ENCODE measurements at regions not wholly inside any gene's neighbourhood (a gene's known extent, or its start where the extent isn't known, plus 50 kb on each side); places are given as distances from the start of the nearest gene placed in this dataset.

- Histone ChIP-seq H3K27me3 (ENCODE audit: low read length) (0 out of 2 replicates have a peak, but pooled peaks cover 2% of the 10 kb centered on the region), H3K9ac (ENCODE audit: low read length) (no peak overlapping the region), H3K36me3 (ENCODE audit: insufficient read depth, low read length) (no peaks in the 10 kb centered on the region), H3K4me3 (ENCODE audit: low read length) (no peak overlapping the region), H4K20me1 (ENCODE audit: insufficient read depth, low read depth, low read length) (no peaks in the 10 kb centered on the region), H3K9me2 (replicated peaks; ENCODE audit: insufficient read depth, low read length) (no peaks in the 10 kb centered on the region), H2AFZ (ENCODE audit: low read length) (no peak overlapping the region), H3K79me2 (ENCODE audit: low read length) (no peaks in the 10 kb centered on the region), H3K27ac (ENCODE audit: low read length) (no peak overlapping the region), H3K4me1 (ENCODE audit: low read length) (no peaks in the 10 kb centered on the region), H3K9me3 (ENCODE audit: low read length) (no peaks in the 10 kb centered on the region), H3K4me2 (ENCODE audit: low read depth, low read length, poor library complexity, severe bottlenecking) (no peak overlapping the region)
- no peak for DNase-seq
Observed at GRCh38 chr17:45663772-45664171, 120.3 kb upstream of the CRHR1 start.

GRCh38 chr17:45664921-45665320, 119.2 kb upstream of the CRHR1 start:
- no peaks in the 10 kb centered on the region for H3K79me2 ChIP-seq (ENCODE audit: low read length)
- no peak overlapping the region for H3K4me2 ChIP-seq (ENCODE audit: low read depth, low read length, poor library complexity, severe bottlenecking)
- H3K4me3 ChIP-seq (ENCODE audit: low read length) = no peak overlapping the region
- DNase-seq = no peak
- H3K27me3 ChIP-seq (ENCODE audit: low read length) = 0 out of 2 replicates have a peak, but pooled peaks cover 2% of the 10 kb centered on the region
- no peaks in the 10 kb centered on the region for H3K36me3 ChIP-seq (ENCODE audit: insufficient read depth, low read length)
- H4K20me1 ChIP-seq (ENCODE audit: insufficient read depth, low read depth, low read length) = no peaks in the 10 kb centered on the region
- no peak overlapping the region for H3K27ac ChIP-seq (ENCODE audit: low read length)
- no peak overlapping the region for H2AFZ ChIP-seq (ENCODE audit: low read length)
- H3K9me2 ChIP-seq (replicated peaks; ENCODE audit: insufficient read depth, low read length) = no peaks in the 10 kb centered on the region
- H3K9me3 ChIP-seq (ENCODE audit: low read length) = no peaks in the 10 kb centered on the region
- no peak overlapping the region for H3K9ac ChIP-seq (ENCODE audit: low read length)
- H3K4me1 ChIP-seq (ENCODE audit: low read length) = no peaks in the 10 kb centered on the region

GRCh38 chr17:45666046-45666600, 118.0 kb upstream of the CRHR1 start:
- no peak overlapping the region for H3K27ac ChIP-seq (ENCODE audit: low read length)
- no peaks in the 10 kb centered on the region for H3K4me1 ChIP-seq (ENCODE audit: low read length)
- DNase-seq = no peak
- no peaks in the 10 kb centered on the region for H3K36me3 ChIP-seq (ENCODE audit: insufficient read depth, low read length)
- no peak overlapping the region for H3K4me2 ChIP-seq (ENCODE audit: low read depth, low read length, poor library complexity, severe bottlenecking)
- H2AFZ ChIP-seq (ENCODE audit: low read length) = no peak overlapping the region
- H3K4me3 ChIP-seq (ENCODE audit: low read length) = no peak overlapping the region
- H4K20me1 ChIP-seq (ENCODE audit: insufficient read depth, low read depth, low read length) = no peaks in the 10 kb centered on the region
- no peak overlapping the region for H3K9ac ChIP-seq (ENCODE audit: low read length)
- H3K79me2 ChIP-seq (ENCODE audit: low read length) = no peaks in the 10 kb centered on the region
- no peaks in the 10 kb centered on the region for H3K9me3 ChIP-seq (ENCODE audit: low read length)
- 0 out of 2 replicates have a peak, but pooled peaks cover 2% of the 10 kb centered on the region for H3K27me3 ChIP-seq (ENCODE audit: low read length)
- no peaks in the 10 kb centered on the region for H3K9me2 ChIP-seq (replicated peaks; ENCODE audit: insufficient read depth, low read length)

GRCh38 chr17:45666641-45667040, 117.5 kb upstream of the CRHR1 start:
- Histone ChIP-seq H3K9me2 (replicated peaks; ENCODE audit: insufficient read depth, low read length) (no peaks in the 10 kb centered on the region), H3K27me3 (ENCODE audit: low read length) (0 out of 2 replicates have a peak, but pooled peaks cover 2% of the 10 kb centered on the region), H3K36me3 (ENCODE audit: insufficient read depth, low read length) (no peaks in the 10 kb centered on the region), H3K4me3 (ENCODE audit: low read length) (no peak overlapping the region), H3K79me2 (ENCODE audit: low read length) (no peaks in the 10 kb centered on the region), H4K20me1 (ENCODE audit: insufficient read depth, low read depth, low read length) (no peaks in the 10 kb centered on the region), H2AFZ (ENCODE audit: low read length) (no peak overlapping the region), H3K9me3 (ENCODE audit: low read length) (no peaks in the 10 kb centered on the region), H3K4me1 (ENCODE audit: low read length) (no peaks in the 10 kb centered on the region), H3K4me2 (ENCODE audit: low read depth, low read length, poor library complexity, severe bottlenecking) (no peak overlapping the region), H3K27ac (ENCODE audit: low read length) (no peak overlapping the region), H3K9ac (ENCODE audit: low read length) (no peak overlapping the region)
- DNase-seq = no peak

- H3K4me1 ChIP-seq (ENCODE audit: low read length) = no peaks in the 10 kb centered on the region
Observed at GRCh38 chr17:45667591-45668171, 116.4 kb upstream of the CRHR1 start.

GRCh38 chr17:45668316-45668715, 115.8 kb upstream of the CRHR1 start:
- Histone ChIP-seq H3K9me3 (ENCODE audit: low read length) (no peaks in the 10 kb centered on the region), H3K36me3 (ENCODE audit: insufficient read depth, low read length) (no peaks in the 10 kb centered on the region), H3K9ac (ENCODE audit: low read length) (no peak overlapping the region), H2AFZ (ENCODE audit: low read length) (no peak overlapping the region), H3K27ac (ENCODE audit: low read length) (no peak overlapping the region), H3K79me2 (ENCODE audit: low read length) (no peaks in the 10 kb centered on the region), H4K20me1 (ENCODE audit: insufficient read depth, low read depth, low read length) (no peaks in the 10 kb centered on the region), H3K4me2 (ENCODE audit: low read depth, low read length, poor library complexity, severe bottlenecking) (no peak overlapping the region), H3K9me2 (replicated peaks; ENCODE audit: insufficient read depth, low read length) (no peaks in the 10 kb centered on the region), H3K4me3 (ENCODE audit: low read length) (no peak overlapping the region), H3K27me3 (ENCODE audit: low read length) (no peaks in the 10 kb centered on the region), H3K4me1 (ENCODE audit: low read length) (no peaks in the 10 kb centered on the region)
- DNase-seq = no peak

More at GRCh38 chr17:45667591-45668171, 116.4 kb upstream of the CRHR1 start:
- no peaks in the 10 kb centered on the region for H3K27me3 ChIP-seq (ENCODE audit: low read length)
- no peak overlapping the region for H3K4me3 ChIP-seq (ENCODE audit: low read length)
- H3K9ac ChIP-seq (ENCODE audit: low read length) = no peak overlapping the region
- no peaks in the 10 kb centered on the region for H3K9me3 ChIP-seq (ENCODE audit: low read length)
- no peaks in the 10 kb centered on the region for H3K36me3 ChIP-seq (ENCODE audit: insufficient read depth, low read length)
- no peaks in the 10 kb centered on the region for H3K9me2 ChIP-seq (replicated peaks; ENCODE audit: insufficient read depth, low read length)
- H3K27ac ChIP-seq (ENCODE audit: low read length) = no peak overlapping the region
- no peaks in the 10 kb centered on the region for H4K20me1 ChIP-seq (ENCODE audit: insufficient read depth, low read depth, low read length)
- no peak overlapping the region for H2AFZ ChIP-seq (ENCODE audit: low read length)
- no peak overlapping the region for H3K4me2 ChIP-seq (ENCODE audit: low read depth, low read length, poor library complexity, severe bottlenecking)
- no peaks in the 10 kb centered on the region for H3K79me2 ChIP-seq (ENCODE audit: low read length)
- no peak for DNase-seq

GRCh38 chr17:45672301-45672700, 111.8 kb upstream of the CRHR1 start:
- H3K9me2 ChIP-seq (replicated peaks; ENCODE audit: insufficient read depth, low read length) = no peaks in the 10 kb centered on the region
- no peak overlapping the region for H3K27ac ChIP-seq (ENCODE audit: low read length)
- H3K4me3 ChIP-seq (ENCODE audit: low read length) = no peak overlapping the region
- no peak for DNase-seq
- no peaks in the 10 kb centered on the region for H3K9me3 ChIP-seq (ENCODE audit: low read length)
- H3K4me1 ChIP-seq (ENCODE audit: low read length) = no peaks in the 10 kb centered on the region
- no peaks in the 10 kb centered on the region for H3K27me3 ChIP-seq (ENCODE audit: low read length)
- no peaks in the 10 kb centered on the region for H4K20me1 ChIP-seq (ENCODE audit: insufficient read depth, low read depth, low read length)
- no peak overlapping the region for H3K4me2 ChIP-seq (ENCODE audit: low read depth, low read length, poor library complexity, severe bottlenecking)
- no peak overlapping the region for H2AFZ ChIP-seq (ENCODE audit: low read length)
- H3K36me3 ChIP-seq (ENCODE audit: insufficient read depth, low read length) = no peaks in the 10 kb centered on the region
- no peaks in the 10 kb centered on the region for H3K79me2 ChIP-seq (ENCODE audit: low read length)
- no peak overlapping the region for H3K9ac ChIP-seq (ENCODE audit: low read length)

- H3K27me3 ChIP-seq (ENCODE audit: low read length) = no peaks in the 10 kb centered on the region
- no peak overlapping the region for H3K4me3 ChIP-seq (ENCODE audit: low read length)
- H3K4me1 ChIP-seq (ENCODE audit: low read length) = no peaks in the 10 kb centered on the region
- no peak for DNase-seq
- no peak overlapping the region for H3K9ac ChIP-seq (ENCODE audit: low read length)
- H3K36me3 ChIP-seq (ENCODE audit: insufficient read depth, low read length) = no peaks in the 10 kb centered on the region
- H3K79me2 ChIP-seq (ENCODE audit: low read length) = no peaks in the 10 kb centered on the region
- H3K4me2 ChIP-seq (ENCODE audit: low read depth, low read length, poor library complexity, severe bottlenecking) = no peak overlapping the region
- H4K20me1 ChIP-seq (ENCODE audit: insufficient read depth, low read depth, low read length) = no peaks in the 10 kb centered on the region
- no peak overlapping the region for H2AFZ ChIP-seq (ENCODE audit: low read length)
- H3K9me3 ChIP-seq (ENCODE audit: low read length) = no peaks in the 10 kb centered on the region
- no peaks in the 10 kb centered on the region for H3K9me2 ChIP-seq (replicated peaks; ENCODE audit: insufficient read depth, low read length)
- no peak overlapping the region for H3K27ac ChIP-seq (ENCODE audit: low read length)
Observed at GRCh38 chr17:45672792-45673191, 111.3 kb upstream of the CRHR1 start.
